Progenitor cell of endocrine pancreas (in vitro differentiated cells): ENCODE measurements at regions not wholly inside any gene's neighbourhood (a gene's known extent, or its start where the extent isn't known, plus 50 kb on each side); places are given as distances from the start of the nearest gene placed in this dataset.

ENCODE experiments used
- DNase-seq: peaks from one replicate; pipeline ENCODE4 v3.0.0; 2021; ENCODE audit warnings: low spot score; ENCODE audit not compliant: unreplicated experiment
- H3K27ac Mint-ChIP-seq: 2 replicates; pipeline ENCODE4 v1.8.0; 2021; ENCODE audit warnings: mild to moderate bottlenecking, moderate library complexity, mixed read lengths
- H3K27me3 Mint-ChIP-seq: 2 replicates; pipeline ENCODE4 v1.8.0; 2021; ENCODE audit warnings: mixed read lengths
- H3K36me3 Mint-ChIP-seq: 2 replicates; pipeline ENCODE4 v1.8.0; 2022; ENCODE audit warnings: mixed read lengths; ENCODE audit not compliant: insufficient read depth
- H3K4me1 Mint-ChIP-seq: 2 replicates; pipeline ENCODE4 v1.8.0; 2021; ENCODE audit warnings: low read depth, mixed read lengths
- H3K4me3 Mint-ChIP-seq: 2 replicates; pipeline ENCODE4 v1.8.0; 2021; ENCODE audit warnings: low read depth, mild to moderate bottlenecking, moderate library complexity, mixed read lengths
- H3K9me3 Mint-ChIP-seq: 2 replicates; pipeline ENCODE4 v1.8.0; 2021; ENCODE audit warnings: low read depth, mixed read lengths
- TF ChIP-seq, protein P1 (sequence below): fragments of 200-600 bp; sonication (generic); IDR thresholded peaks from one replicate; pipeline ENCODE4 v1.5.0; 2021; ENCODE audit warnings: antibody characterized with exemption, mild to moderate bottlenecking; ENCODE audit not compliant: unreplicated experiment

DNA sequence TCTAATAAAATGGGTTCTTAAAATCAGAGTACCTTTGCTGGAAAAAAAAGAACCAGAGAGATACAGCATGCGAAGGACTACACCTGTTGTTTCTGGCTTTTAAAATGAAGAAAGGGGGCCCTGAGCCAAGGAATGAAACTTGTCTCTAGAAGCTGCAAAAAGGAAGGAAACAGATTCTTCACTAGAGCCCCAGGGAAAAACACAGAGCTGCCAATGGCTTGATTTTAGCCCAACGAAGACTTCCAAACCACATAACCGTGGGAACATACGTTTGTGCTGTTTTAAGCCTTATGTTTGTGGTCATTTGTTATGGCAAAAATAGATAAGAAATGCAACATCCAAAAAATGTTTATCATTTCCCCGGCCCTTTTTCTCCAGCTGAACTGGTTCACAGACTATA is 780.0 kb downstream of the SORCS1 start:
- no peaks in the 10 kb centered on the region for H3K27me3 Mint-ChIP-seq
- TF ChIP-seq, protein P1, sequence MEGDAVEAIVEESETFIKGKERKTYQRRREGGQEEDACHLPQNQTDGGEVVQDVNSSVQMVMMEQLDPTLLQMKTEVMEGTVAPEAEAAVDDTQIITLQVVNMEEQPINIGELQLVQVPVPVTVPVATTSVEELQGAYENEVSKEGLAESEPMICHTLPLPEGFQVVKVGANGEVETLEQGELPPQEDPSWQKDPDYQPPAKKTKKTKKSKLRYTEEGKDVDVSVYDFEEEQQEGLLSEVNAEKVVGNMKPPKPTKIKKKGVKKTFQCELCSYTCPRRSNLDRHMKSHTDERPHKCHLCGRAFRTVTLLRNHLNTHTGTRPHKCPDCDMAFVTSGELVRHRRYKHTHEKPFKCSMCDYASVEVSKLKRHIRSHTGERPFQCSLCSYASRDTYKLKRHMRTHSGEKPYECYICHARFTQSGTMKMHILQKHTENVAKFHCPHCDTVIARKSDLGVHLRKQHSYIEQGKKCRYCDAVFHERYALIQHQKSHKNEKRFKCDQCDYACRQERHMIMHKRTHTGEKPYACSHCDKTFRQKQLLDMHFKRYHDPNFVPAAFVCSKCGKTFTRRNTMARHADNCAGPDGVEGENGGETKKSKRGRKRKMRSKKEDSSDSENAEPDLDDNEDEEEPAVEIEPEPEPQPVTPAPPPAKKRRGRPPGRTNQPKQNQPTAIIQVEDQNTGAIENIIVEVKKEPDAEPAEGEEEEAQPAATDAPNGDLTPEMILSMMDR = no peak
- H3K36me3 Mint-ChIP-seq = no peaks in the 10 kb centered on the region
- peaks cover 9% of the 10 kb centered on the region for H3K9me3 Mint-ChIP-seq
- H3K27ac Mint-ChIP-seq = no peak overlapping the region
- no peaks in the 10 kb centered on the region for H3K4me1 Mint-ChIP-seq
- DNase-seq = no peak
- H3K4me3 Mint-ChIP-seq = no peak overlapping the region

DNA sequence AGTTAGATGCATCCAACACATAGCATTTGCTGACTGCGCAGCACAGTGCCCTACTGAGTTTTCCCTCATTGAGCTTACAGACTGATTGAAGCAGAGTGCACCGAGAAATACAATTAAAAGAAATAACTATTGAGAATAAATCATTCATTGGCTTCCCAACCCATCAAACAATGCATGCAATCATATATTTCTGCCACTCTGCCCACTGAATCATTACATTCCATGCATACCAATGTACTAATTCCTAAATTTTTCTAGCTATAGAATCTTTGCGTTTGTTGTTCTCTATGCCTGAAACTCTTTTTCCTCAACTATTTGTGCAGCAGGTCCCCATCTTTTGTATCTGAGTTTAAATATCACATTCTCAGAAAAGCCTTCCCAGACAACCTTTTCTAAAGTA is 783.8 kb downstream of the SORCS1 start:
- Mint-ChIP-seq H3K36me3 (no peaks in the 10 kb centered on the region), H3K4me1 (no peaks in the 10 kb centered on the region), H3K4me3 (no peak overlapping the region), H3K9me3 (peaks cover 16% of the 10 kb centered on the region), H3K27ac (no peak overlapping the region), H3K27me3 (no peaks in the 10 kb centered on the region)
- DNase-seq = no peak
- TF ChIP-seq, protein P1 = no peak

DNA sequence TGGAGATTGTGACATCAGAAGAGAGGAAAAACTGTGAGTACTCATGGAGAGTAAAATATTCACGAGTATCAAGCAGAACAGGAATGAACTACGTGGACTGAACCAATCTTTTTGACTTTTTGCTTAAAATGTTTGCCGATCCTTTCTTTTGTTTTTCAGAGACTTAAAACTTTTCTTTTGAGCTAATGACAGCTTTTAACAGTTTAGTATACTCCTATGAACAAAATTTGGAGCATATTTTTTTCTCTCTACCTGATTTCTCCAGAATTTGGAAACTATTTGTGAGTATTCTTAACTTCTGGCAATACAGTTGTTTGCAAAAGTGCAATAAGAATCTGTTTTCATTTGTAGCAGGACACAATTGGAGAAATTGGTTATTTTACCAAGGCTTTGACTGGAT is 786.3 kb downstream of the SORCS1 start:
- Mint-ChIP-seq H3K36me3 (no peaks in the 10 kb centered on the region), H3K9me3 (peaks cover 16% of the 10 kb centered on the region), H3K4me1 (no peaks in the 10 kb centered on the region), H3K27ac (no peak overlapping the region), H3K27me3 (no peaks in the 10 kb centered on the region), H3K4me3 (no peak overlapping the region)
- DNase-seq = no peak
- TF ChIP-seq, protein P1 = no peak

DNA sequence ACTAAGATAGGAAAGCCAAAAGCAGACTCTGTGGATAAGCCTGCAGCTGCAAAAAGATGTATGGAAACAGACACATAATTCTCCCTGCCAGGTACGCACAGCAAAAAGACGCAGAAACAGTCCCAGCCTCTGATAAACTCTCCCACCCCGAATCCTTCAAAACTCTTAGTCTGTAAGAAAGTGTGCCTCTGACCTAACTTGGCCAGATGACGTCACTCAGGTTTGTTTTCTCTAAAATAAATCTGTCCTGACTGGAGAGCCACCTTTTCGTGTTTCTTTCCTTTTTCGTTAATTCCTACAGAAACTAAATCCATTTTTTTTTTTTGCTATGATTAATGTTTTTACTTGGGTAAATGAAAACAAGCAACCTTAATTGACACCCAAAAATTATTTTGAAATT is 793.8 kb downstream of the SORCS1 start:
- Mint-ChIP-seq H3K27ac (no peak overlapping the region), H3K4me3 (no peak overlapping the region), H3K27me3 (no peaks in the 10 kb centered on the region), H3K36me3 (no peaks in the 10 kb centered on the region), H3K9me3 (no peaks in the 10 kb centered on the region), H3K4me1 (no peaks in the 10 kb centered on the region)
- TF ChIP-seq, protein P1 = no peak
- no peak for DNase-seq

DNA sequence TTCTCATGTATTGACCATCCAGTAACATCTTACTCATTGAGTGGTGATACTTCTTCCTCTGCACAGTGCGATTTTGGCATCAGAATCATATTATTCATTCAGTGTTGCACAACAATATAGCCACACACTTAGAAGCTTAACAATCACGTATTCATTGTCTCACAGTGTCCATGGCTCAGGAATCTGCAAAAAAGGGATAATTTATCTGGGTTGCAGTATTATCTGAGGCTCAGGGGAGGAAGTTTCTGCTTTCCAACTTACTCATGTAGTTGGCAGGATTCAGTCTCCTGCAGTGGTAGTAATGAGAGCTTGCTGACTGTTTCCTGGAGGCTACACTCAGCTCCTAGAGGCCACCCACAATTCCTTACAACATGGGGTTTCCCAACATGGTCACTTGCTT is 803.6 kb downstream of the SORCS1 start:
- no peaks in the 10 kb centered on the region for H3K9me3 Mint-ChIP-seq
- H3K27ac Mint-ChIP-seq = no peak overlapping the region

More for the DNA sequence above, 803.6 kb downstream of the SORCS1 start:
- Mint-ChIP-seq H3K36me3 (no peaks in the 10 kb centered on the region), H3K27me3 (peaks cover 10% of the 10 kb centered on the region), H3K4me1 (peaks cover 9% of the 10 kb centered on the region), H3K4me3 (no peak overlapping the region)
- DNase-seq = no peak
- TF ChIP-seq, protein P1 = no peak
